Islet precursor cell (in vitro differentiated cells): ENCODE measurements at regions not wholly inside any gene's neighbourhood (a gene's known extent, or its start where the extent isn't known, plus 50 kb on each side); places are given as distances from the start of the nearest gene placed in this dataset.

ENCODE experiments used
- DNase-seq: peaks from one replicate; pipeline ENCODE4 v3.0.0-alpha.2; 2018

DNA sequence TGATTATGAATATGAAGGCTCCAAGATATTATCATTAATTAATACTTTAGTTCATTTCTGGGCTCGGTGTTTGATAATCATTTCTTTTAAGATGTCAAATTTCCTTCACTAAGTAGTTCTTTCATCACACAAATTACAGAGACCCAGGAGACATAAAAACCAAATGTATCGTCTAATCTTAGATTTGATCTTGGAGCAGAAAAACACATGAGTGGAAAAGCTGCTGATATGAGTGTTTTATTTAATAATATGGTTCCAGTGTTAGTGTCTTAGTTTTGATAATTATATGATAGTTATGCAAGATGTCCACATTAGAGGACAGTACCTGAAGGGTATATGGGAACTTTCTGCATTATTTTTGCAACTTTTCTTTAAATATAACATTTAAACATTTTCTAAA lies 494.5 kb upstream of the RAG2 start:
- no peak for DNase-seq

DNA sequence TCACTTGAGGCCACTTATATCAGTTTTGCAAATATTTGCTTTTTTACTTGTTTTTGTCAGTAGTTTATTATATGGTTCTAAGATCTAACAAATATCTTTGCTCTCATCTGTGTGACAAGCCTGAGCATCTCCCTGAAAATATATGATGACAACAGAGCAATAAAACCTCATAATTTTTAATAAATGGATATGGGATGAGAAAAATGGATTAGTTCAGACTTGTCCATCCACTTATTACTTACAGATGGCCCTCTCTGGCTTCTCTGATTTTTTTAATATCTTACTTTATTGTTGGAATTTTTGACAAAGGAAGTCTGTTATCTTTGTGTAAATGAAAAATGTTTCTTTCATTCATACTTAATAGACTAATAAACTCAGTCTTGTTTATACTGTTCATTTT lies 491.4 kb upstream of the RAG2 start:
- no peak for DNase-seq

DNA sequence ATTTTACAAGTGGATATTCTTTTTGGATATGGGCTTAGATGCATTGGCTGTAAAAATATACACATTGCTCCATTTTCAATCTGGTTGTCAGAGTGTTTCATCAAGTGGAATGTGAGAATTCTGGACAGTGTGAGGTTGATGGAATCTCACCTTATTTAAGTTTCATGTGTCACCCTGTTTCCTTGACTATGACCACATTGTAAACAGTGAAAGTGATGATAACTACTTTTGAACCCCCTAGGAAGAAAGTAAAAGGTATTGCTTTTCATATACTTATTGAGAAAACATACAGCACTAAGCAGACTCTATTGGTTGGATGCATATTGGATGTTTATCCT lies 490.5 kb upstream of the RAG2 start:
- DNase-seq = no peak

DNA sequence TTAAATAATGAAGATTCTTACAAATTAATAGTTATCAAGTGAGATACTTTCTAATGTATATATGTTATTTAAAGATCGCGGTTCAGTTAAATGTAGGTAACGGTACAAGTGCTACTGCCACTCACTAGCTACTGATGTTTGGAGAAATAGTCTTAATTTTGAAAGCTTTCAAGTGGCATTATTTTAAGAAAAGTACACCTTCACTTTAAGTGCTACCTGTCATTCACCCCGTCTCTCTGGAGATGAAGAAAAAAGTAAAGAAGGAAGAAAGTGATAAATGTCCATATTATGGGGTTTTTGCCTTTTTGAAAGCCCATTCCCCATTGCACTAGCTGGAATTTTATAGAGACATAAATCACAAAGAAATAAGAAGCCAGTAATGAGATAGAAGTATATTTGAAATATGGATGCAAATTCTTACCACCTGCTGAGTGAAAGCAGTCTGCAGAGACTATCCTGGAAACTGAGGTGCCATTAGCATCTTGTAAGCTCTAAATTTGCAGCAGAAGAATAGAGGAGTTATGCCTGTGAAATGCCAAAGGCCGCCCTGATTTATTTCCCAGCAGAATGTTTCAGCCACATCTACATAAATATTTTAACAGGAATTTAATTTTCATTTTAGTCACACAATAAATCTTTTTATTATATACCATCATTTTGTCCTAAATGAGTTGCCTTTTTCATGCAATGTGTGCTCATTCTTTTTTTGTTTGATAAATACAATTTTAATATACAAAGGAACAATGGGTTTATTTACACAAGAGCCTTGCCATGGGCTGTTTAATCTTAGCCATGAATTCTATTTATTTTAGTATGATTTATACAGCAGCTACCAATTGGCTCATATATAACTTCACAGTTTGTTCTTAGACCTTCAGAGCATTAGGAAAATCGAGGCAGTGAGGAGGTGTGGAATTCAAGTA lies 489.9 kb upstream of the RAG2 start:
- no peak for DNase-seq

DNA sequence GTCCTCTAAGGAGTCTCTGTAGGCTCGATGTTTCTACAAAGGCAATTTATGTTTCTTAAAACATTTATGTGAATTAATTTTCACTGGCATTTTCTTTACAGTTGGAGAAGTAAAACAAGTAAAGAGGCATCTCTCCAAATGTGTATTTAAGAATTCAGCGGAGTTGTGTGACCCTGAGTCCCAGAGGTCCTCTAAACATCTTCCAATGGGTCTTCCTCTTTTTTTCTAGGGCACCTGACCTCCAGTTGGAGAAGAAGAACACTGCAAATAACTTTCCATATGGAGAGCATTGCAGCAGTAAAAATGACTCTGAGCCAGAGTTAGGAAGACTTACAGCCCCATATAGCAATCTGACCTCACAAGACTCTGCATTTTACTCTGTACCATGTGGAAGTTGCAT lies 480.5 kb upstream of the RAG2 start:
- no peak for DNase-seq

DNA sequence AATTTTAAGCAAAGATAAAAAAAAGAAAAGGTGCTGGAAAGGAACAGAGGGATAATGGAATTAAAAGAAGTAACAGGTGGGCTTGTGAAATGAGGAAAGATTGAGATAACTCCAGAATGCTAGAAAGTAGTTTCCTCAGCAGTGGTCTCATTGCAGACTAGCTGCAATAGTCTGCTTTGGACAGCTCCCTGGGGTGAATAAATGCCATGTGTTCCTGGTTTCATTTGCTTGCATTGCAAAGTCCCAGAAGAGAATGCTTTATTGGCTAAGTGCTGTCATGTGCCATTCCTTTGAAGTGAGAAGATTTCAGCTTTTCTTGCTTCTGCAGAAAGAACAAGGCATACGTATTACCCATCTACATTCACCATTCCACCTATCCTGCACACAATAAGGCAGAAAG lies 478.8 kb upstream of the RAG2 start:
- no peak for DNase-seq

DNA sequence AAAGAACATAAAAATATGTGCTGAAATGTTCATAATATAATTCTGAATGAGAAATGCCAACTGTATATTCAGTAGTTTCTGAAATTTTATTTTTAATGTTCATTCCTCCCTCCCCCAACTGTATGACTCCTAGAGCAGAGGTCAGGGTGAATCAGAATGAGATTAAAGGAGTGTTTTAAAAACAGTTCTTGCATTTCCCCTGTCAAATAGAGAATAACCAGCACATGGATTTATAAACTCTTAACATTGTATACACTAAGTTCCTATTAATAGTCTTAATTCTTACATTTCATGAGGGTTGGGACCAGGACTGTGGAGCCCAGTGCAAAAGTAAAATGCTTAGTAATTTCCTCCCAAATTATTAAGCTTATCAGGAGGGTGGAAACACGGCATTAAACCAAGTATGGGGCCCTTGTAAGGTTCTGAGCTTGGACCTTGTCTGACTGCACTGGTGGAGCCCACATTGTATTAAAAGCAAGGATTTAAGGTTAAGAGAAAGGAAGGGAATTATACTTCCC lies 474.6 kb upstream of the RAG2 start:
- DNase-seq = no peak

DNA sequence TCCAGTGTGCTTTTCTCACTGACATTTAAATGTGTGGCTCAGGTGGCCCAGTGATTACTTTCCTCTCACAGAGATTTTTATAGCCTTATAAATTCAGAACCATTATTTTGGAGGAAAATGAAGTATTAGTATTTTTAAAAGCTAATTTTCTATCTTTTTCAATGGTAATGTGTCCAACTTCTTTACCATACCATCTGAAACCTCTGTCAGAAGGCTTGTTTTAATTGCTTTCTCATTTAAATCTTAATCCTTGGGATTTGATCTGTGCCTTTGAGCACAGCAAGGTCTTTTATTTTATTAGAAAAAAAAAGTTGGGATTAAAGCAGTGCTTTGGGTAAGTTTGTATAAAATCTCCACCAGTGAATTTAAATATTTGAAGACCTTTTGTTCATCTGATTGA lies 452.3 kb upstream of the RAG2 start:
- no peak for DNase-seq

DNA sequence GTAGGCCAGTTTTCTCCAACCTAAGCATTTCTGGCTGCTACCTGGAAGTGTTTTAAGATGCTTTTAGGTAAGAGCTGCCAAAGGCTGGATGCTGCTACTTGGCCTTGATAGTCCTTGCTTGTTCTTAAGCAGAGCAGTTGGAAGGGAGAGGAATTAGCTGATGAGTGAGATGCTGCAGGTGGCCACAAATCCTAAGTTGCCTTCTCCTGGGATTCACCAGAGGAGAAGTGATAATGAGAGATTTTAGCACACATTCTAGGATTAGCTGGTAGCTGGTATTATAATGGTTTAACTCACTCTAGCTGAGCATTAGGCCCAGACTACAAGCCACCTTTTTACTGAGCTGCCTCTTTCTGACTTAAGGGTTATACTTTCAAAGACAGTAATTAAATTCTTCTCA lies 442.9 kb upstream of the RAG2 start:
- no peak for DNase-seq

DNA sequence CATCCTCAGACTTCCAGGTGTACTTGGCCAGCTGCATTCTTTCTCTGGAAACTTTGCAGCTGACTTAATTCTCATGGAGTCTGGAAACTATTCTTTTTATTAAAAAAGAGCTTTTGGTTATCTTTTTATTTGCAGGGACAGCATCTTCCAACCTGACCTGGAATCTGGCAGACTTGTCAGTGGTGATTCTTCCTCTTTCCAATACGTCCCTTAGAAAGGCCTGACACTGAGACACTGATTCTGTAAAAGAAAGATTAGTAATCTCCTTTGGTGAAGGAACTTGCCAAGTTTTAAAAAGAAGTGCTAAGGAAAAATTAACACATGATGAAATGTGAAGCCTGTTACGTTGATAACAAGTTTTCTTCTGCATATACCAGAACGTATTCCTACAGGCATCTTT lies 440.9 kb upstream of the RAG2 start:
- DNase-seq = no peak

DNA sequence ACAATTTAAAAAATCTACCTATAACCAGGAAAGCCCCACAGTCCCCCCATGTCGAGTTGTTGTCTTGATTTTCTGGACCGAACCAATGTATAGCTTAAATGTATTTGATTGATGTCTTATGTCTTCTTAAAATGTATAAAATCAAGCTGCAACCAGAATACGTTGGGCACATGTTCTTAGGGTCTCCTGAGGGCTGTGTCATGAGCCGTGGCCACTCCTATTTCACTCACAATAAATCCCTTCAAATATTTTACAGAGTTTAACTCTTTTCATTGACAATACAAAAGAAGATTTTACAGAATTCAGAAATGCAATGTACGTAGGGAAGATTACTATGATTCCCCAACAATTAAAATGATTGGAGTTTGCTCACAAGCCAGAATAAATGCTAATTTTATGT lies 428.7 kb upstream of the RAG2 start:
- DNase-seq = no peak

DNA sequence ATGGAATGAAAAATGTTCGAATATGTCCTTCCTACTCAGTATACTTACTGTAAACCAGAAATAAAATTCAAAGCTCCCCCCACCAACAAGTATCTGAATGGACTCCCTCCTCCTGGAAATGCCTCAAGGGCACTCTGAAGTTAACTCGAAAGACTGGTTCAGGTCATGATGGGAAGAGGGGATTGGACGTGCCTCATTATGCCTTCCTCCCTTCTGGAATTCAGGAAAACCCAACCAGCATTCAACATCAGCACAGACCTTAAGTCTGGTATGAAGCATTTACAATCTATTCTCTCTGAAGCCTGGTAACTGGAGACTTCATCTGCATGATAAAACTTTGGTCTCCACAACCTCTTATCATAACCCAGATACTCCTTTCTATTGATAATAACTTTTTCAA lies 428.3 kb upstream of the RAG2 start:
- DNase-seq = peak; percentile 87

DNA sequence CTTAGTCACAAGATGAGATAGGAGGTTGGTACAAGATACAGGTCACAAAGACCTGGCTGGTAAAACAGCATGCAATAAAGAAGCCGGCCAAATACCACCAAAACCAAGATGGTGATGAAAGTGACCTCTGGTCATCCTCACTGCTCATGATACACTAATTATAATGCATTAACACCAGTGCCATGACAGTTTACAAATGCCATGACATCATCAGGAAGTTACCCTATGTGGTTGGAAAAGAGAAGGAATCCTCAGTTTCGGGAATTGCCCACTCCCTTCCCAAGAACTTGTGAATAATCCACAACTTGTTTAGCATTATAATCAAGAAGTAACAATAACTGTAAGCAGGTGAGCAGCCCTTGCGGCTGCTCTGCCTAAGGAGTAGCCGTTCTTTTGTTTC lies 408.5 kb upstream of the RAG2 start:
- no peak for DNase-seq

DNA sequence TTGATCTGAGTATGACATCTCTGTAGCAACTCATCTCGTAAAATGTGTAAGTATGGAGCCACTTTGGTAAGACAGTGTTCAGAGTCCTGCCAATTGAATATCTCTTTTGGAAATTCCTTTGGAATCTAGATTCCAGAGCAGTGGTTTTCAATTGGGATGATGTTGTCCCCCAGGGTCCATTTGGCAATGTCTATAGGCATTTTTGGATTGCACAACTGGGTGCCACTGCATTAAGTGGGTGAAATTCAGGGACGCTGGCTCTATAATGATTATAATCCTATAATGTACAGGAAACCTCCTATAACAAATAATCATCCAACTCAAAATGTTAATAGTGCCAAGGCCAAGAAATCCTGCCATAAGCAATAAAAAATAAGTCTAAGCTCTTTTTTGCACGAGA lies 404.8 kb upstream of the RAG2 start:
- no peak for DNase-seq

DNA sequence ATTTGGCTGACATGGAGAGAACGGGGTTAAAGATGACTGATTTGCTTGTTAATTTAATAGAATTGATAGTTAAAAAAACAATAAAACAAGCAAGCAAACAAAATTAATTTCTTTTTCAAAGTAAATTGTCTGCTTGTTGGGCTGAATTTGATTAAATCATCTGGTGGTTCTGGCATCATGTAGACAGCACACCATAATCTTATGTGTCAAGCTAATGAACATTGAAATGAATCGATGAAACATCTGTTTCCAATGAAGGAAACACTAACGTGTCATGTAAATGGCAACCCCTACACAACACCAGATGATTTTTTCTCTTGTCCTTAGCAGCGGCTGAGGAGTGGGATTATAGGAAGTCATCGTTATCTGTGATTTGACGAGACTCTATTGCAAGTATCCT lies 399.6 kb upstream of the RAG2 start:
- DNase-seq = no peak

DNA sequence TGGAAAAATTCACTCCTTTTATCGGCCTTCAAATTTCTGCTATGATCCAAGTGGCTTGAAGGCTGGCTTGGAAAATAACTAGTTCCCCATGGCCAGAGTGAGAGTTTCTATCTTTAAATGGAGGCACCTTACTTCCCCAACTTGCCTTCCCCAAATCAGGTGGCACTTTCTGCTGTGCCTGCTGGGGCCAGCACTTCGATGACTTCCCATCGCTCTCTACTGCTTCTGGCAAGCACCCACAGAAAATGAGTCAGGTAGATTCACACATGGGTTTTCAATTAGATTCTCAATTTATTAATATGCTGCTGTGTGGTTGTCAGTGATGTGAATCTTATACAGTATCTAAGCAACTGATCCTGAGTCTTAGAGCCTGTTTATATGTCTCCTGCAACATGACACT lies 398.8 kb upstream of the RAG2 start:
- DNase-seq = no peak

DNA sequence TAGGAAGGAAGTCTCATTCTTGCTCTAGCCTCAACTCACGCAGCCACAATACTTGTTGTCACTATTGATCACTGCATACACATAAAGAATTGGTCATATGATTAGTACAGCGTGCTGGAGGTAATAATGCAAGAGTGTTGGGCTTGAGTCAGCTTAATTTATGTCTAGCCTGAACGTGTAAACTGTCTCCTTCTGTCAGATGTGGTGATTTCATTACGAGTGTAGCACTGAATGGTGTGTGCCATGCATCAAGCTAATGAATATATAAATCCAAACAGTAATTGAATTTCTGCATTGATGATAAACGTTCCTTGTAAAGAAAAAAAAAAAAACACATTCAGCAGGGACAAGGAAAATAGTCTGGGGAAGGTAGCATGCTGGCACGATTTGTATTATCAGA lies 396.2 kb upstream of the RAG2 start:
- DNase-seq = no peak

DNA sequence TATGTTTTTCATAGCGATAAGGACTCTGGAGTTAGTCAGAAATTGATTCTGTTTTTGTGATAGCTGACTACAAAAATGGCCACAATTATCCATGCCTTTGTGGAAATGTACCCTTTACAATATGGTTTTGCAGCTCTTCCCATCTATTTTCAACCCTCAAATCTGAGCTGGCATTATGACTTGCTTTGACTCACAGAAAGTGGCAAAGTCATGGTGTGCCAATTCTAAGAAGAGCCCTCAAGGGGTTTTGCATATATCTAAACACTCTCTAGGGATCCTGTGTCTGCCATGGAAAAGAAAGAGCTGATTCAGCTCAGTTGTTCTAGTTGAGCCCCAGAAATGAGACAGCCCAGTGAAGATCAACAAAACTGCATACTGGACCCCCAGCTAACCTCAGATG lies 390.5 kb upstream of the RAG2 start:
- DNase-seq = no peak

DNA sequence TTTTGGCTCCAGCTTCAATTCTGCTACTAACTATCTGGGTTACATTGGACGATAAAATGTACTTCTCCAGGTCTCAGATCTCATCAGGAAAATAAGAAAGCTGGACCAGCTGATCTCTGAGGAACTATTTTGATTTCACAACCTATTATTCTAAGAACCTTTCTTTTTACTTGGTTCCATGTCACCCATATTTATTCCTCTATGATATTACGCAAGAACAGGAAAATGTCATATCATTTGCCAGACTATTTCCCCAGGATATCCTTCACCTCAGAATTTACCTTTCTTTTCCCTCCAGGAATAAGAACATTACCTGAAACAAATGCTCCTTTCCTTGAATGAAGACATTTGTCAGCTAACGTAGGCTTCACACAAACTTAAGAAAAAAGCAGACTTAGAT lies 387.5 kb upstream of the RAG2 start:
- DNase-seq = no peak

DNA sequence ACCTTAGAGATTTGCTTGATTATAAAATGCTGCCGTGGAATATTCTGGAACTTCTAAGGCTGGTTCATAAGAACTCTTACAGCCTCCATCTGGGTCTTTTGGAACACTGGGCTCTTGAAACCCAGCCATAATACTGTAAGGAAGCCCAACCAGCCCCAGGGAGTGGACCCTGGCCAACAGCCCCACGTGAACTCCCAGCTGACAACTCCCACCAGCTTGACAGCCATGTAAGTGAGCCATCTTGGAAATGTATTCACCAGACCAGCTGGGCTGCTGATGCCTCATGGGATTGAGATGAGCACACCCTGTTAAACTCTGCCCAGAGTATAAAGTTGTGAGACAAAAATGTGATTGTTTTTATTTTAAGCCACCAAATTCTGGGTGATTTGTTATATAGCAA lies 378.7 kb upstream of the RAG2 start:
- DNase-seq = no peak

DNA sequence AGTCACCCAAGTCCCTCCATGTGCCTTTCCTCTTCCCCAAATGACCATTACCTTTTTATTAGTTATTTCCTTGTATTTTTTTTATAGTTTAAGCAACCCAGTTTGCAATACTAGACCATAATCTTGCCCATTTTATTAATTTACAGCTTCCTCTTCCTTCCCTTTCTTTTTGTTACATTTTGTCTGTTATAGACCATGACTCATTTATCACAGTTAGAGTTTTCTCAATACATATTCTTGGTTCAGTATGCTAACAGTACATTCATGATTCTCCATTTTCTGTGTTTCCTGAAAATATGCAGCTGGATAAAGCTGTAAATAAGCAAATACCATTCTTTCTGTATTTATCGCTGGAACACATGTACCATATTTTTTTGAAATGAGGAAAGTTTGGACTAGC lies 376.7 kb upstream of the RAG2 start:
- DNase-seq = no peak

DNA sequence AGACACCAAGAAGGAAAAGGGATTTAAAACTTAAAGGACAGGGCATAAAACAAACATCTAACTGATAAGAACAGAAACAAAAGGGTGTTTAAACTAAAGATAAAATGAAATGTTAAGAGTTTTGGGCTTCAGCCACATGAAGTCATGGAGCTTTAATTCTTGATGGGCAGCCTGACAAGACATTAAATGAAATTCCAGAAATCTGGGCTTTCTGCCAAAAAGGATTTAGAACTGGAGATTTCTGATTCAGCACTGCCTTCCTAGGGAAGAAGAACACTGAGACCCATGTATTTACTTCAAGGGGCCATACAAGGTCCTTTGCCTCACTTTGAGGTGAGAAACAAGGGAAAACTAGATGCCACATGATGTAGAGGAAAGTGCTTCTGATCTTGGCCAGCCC lies 355.9 kb upstream of the RAG2 start:
- DNase-seq = no peak

DNA sequence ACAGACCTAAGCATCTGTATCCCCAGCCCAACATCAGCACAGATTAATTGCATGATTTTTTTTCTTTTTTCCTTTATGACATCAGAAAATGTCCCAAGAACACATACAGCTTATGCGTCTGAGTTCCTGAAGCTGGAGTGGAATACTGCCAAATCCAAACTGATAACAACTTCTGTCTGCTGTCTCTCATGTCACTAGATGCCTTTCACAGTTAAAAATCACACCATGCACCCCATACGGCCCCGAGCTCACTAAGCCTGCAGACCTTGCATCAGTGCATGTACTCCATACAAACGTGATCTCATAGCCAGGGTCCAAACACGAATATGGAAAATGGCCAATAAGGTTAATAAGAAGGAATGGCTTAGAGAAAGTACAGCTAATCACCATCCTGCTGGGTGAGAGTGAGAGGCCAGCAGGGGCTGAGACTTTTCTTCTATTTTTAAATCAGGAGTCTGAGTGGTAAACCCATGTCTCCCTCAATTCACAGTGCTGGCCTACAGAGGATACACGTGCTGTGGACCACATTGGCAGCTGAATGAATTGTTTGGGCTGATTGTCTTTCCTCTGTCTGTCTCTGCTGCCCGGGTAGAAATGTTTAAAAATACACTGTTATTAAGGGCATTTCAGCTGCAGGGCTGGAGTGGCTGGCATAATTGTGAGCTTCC lies 350.6 kb upstream of the RAG2 start:
- DNase-seq = no peak

DNA sequence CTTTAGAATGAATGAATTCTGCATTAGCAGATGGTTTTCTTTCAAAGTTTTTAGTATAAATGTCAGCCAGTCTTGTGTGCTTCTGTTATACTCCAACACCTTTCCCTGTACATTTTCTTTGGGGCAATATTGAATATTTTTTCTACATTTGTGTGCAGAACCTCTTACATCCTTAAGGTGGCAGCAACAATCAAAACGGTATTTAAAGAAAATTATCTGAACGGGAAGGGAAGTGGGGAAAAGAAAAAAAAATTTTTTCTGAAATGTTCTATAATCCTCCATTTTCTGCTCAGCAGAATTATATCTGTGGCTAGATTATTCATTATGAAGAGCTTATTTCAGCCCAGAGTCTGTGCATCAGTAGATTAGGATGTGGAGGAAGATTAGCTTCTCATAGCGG lies 347.3 kb upstream of the RAG2 start:
- DNase-seq = no peak

DNA sequence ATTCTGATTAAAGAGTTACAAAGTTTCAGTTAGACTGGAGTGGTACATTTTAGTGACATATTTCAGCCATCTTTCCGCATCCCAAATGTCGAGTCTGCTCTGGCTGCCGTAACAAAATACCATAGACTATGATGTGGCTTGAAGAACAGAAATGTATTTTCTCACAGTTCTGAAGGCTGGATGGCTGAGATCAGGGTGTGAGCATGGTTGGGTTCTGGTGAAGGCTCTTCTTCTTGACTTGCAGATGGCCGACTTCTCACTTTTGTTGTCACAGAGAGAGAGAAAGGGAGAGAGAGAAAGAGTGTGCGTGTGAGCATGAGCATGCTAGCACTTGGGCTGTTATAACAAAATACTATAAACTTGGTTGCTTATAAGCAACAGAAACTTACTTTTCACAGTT lies 335.4 kb upstream of the RAG2 start:
- DNase-seq = no peak
